OCI-LY1 (cell line): ENCODE measurements at regions not wholly inside any gene's neighbourhood (a gene's known extent, or its start where the extent isn't known, plus 50 kb on each side); places are given as distances from the start of the nearest gene placed in this dataset.

Experiments
- H2AFZ ChIP-seq: fragments of 200-600 bp; sonication (generic), shearing (Covaris generic); 2 replicates; pipeline ENCODE4 v1.6.0; 2014; ENCODE audit warnings: antibody characterized with exemption, mild to moderate bottlenecking, low read length
- H3F3A ChIP-seq: fragments of 200-600 bp; sonication (generic), shearing (Covaris generic); 2 replicates; pipeline ENCODE4 v1.6.0; 2014; ENCODE audit warnings: mild to moderate bottlenecking, antibody characterized with exemption, low read length, moderate library complexity; ENCODE audit not compliant: insufficient read depth
- H3K27ac ChIP-seq: fragments of 200-600 bp; sonication (generic); 2 replicates; pipeline ENCODE4 v1.5.1; 2014; ENCODE audit warnings: low read length, mixed run types, mild to moderate bottlenecking, low read depth; ENCODE audit not compliant: poor library complexity, severe bottlenecking
- H3K27me3 ChIP-seq: fragments of 200-600 bp; sonication (generic); 2 replicates; pipeline ENCODE4 v1.6.0; 2014; ENCODE audit warnings: antibody characterized with exemption, mild to moderate bottlenecking, low read length, moderate library complexity; ENCODE audit not compliant: insufficient read depth
- H3K36me3 ChIP-seq: fragments of 200-600 bp; sonication (generic); 2 replicates; pipeline ENCODE4 v1.6.1; 2014; ENCODE audit warnings: mild to moderate bottlenecking, antibody characterized with exemption, low read length, moderate library complexity, mixed read lengths; ENCODE audit not compliant: insufficient read depth
- H3K4me1 ChIP-seq: fragments of 200-600 bp; sonication (generic); 2 replicates; pipeline ENCODE4 v1.5.1; 2014; ENCODE audit warnings: mild to moderate bottlenecking, low read length, moderate library complexity; ENCODE audit not compliant: insufficient read depth, severe bottlenecking
- H3K4me2 ChIP-seq: fragments of 200-600 bp; sonication (generic), shearing (Covaris generic); 2 replicates; pipeline ENCODE4 v1.6.1; 2014; ENCODE audit warnings: low read length
- H3K4me3 ChIP-seq: fragments of 200-600 bp; sonication (generic); 2 replicates; pipeline ENCODE4 v1.5.1; 2014; ENCODE audit warnings: low read length, low read depth, mild to moderate bottlenecking, mixed read lengths; ENCODE audit not compliant: poor library complexity, severe bottlenecking
- H3K79me2 ChIP-seq: fragments of 200-600 bp; shearing (Covaris generic); 2 replicates; pipeline ENCODE4 v1.6.1; 2016; ENCODE audit warnings: mixed run types, low read length, mixed read lengths; ENCODE audit not compliant: insufficient read depth
- H3K9ac ChIP-seq: fragments of 200-600 bp; sonication (generic), shearing (Covaris generic); 2 replicates; pipeline ENCODE4 v1.6.1; 2014; ENCODE audit warnings: mild to moderate bottlenecking, low read length, mixed read lengths
- H3K9me2 ChIP-seq: fragments of 200-600 bp; sonication (generic), shearing (Covaris generic); 2 replicates; pipeline ENCODE4 v1.6.1; 2014; ENCODE audit warnings: low read depth, mild to moderate bottlenecking, low read length, mixed read lengths
- H3K9me3 ChIP-seq: fragments of 200-600 bp; shearing (Covaris generic); 2 replicates; pipeline ENCODE4 v1.6.1; 2014; ENCODE audit warnings: low read length, mixed read lengths
- H4K20me1 ChIP-seq: fragments of 200-600 bp; sonication (generic), shearing (Covaris generic); 2 replicates; pipeline ENCODE4 v1.6.0; 2016; ENCODE audit warnings: mild to moderate bottlenecking, low read length; ENCODE audit not compliant: insufficient read depth
- EZH2 ChIP-seq: fragments of 200-600 bp; sonication (generic), shearing (Covaris generic); IDR thresholded peaks from 2 replicates; pipeline ENCODE4 v1.8.0; 2017; ENCODE audit warnings: borderline replicate concordance, mixed run types, mild to moderate bottlenecking, antibody characterized with exemption, low read length, moderate library complexity, mixed read lengths
- TF ChIP-seq, protein P1 (sequence below): fragments of 200-600 bp; sonication (generic), shearing (Covaris generic); IDR thresholded peaks from 2 replicates; pipeline ENCODE4 v1.5.1; 2017; ENCODE audit warnings: mild to moderate bottlenecking, antibody characterized with exemption, low read length, moderate library complexity, mixed read lengths

DNA sequence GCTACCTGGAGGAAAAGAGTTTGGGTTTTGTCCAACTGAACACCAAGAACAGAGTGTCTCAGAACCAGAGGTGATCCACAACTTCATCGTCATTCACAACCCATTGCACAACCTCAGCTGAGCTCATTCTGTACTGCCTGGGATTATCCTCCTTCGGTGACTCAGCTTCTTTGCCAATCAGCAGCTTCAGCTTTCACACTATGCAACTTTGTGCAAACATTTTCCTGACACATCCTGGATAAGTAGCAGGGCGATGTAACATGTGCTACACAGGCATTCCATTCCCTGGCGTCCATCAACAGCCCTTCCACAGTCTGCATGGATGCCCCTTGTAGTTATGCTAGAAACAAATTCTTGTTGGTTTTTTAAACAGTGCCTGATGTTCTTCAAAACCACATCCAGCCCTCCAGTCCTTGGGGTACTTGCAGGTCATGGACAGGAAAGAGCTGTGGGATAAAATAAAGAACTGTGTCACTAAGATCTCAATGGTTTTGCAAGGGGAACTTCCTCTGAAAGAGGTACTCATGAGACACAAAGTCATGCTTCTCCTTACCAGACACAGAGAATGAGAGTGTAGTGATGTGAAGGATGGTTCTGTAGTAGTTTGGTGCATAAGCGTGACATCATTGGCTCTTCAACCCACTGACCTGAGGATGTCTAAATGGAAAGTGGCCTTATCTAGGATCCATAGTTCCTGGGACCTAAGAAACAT, 478.5 kb downstream of the KIF20B start:
- TF ChIP-seq, protein P1, sequence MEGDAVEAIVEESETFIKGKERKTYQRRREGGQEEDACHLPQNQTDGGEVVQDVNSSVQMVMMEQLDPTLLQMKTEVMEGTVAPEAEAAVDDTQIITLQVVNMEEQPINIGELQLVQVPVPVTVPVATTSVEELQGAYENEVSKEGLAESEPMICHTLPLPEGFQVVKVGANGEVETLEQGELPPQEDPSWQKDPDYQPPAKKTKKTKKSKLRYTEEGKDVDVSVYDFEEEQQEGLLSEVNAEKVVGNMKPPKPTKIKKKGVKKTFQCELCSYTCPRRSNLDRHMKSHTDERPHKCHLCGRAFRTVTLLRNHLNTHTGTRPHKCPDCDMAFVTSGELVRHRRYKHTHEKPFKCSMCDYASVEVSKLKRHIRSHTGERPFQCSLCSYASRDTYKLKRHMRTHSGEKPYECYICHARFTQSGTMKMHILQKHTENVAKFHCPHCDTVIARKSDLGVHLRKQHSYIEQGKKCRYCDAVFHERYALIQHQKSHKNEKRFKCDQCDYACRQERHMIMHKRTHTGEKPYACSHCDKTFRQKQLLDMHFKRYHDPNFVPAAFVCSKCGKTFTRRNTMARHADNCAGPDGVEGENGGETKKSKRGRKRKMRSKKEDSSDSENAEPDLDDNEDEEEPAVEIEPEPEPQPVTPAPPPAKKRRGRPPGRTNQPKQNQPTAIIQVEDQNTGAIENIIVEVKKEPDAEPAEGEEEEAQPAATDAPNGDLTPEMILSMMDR: no peak
- Histone ChIP-seq H2AFZ (no peak overlapping the region), H3K9me2 (no peaks in the 10 kb centered on the region), H3K27ac (no peak overlapping the region), H3K9me3 (no peaks in the 10 kb centered on the region), H3F3A (no peaks in the 10 kb centered on the region), H3K9ac (no peak overlapping the region), H3K4me3 (no peak overlapping the region), H3K79me2 (no peaks in the 10 kb centered on the region), H3K27me3 (no peaks in the 10 kb centered on the region), H3K4me2 (no peak overlapping the region), H3K4me1 (no peaks in the 10 kb centered on the region), H3K36me3 (no peaks in the 10 kb centered on the region), H4K20me1 (no peaks in the 10 kb centered on the region)

DNA sequence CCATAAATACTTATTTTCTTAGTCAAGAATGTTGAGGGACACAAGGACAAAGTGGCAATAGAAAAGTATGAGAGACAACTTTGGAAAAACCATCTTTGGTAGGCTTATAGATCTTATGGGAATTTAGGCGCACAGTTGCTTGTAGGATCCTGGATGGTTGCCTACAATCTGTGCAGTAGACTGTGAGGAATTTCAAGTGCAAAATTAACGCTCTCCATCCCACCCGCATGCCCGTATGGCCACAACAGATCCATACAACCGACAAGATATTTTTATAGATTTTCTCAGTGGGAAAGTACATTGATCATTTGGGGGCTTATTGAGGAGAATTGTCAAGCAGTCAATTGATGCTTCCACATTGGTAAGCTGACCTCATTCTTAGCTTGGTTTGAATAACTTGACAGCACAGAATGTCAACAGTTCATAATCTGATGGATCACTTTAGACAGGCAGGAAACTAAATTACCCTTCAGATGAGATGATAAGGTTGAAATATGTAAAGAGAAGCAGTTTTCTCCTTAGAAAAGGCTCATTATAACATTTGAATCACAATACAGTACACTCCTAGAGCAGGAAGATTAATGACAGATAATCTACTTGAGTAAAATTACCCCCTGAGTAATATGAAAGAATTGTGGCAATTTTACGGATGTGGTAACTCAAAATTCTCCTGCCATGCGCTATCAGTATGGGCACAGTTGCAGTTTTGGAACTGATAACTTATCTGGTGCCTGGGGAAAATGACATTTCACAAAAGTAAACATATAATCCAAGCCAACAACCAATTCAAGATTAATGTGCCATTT, 479.7 kb downstream of the KIF20B start:
- Histone ChIP-seq H3K9me3 (no peaks in the 10 kb centered on the region), H3K27ac (no peak overlapping the region), H3F3A (no peaks in the 10 kb centered on the region), H2AFZ (no peak overlapping the region), H3K9me2 (no peaks in the 10 kb centered on the region), H3K27me3 (no peaks in the 10 kb centered on the region), H3K4me2 (no peak overlapping the region), H3K4me3 (no peak overlapping the region), H3K79me2 (no peaks in the 10 kb centered on the region), H3K36me3 (no peaks in the 10 kb centered on the region), H3K9ac (no peak overlapping the region), H4K20me1 (no peaks in the 10 kb centered on the region), H3K4me1 (no peaks in the 10 kb centered on the region)
- no peak for TF ChIP-seq EZH2
- TF ChIP-seq, protein P1: no peak

- no peaks in the 10 kb centered on the region for H3K79me2 ChIP-seq
- H3K9me2 ChIP-seq: no peaks in the 10 kb centered on the region
- no peaks in the 10 kb centered on the region for H3K9me3 ChIP-seq
- no peaks in the 10 kb centered on the region for H4K20me1 ChIP-seq
- no peak overlapping the region for H3K4me2 ChIP-seq
- no peak overlapping the region for H3K27ac ChIP-seq
- H3K4me3 ChIP-seq: no peak overlapping the region
- H3K36me3 ChIP-seq: no peaks in the 10 kb centered on the region
- TF ChIP-seq, protein P1: no peak
- TF ChIP-seq EZH2: no peak
- no peak overlapping the region for H3K9ac ChIP-seq
- no peaks in the 10 kb centered on the region for H3K4me1 ChIP-seq
- H3F3A ChIP-seq: no peaks in the 10 kb centered on the region
- H2AFZ ChIP-seq: no peak overlapping the region
- no peaks in the 10 kb centered on the region for H3K27me3 ChIP-seq
Measured at GRCh38 chr10:90192825-90193224, 491.4 kb downstream of the KIF20B start.
